ENCODE measurements at regions not wholly inside any gene's neighbourhood (a gene's known extent, or its start where the extent isn't known, plus 50 kb on each side); places are given as distances from the start of the nearest gene placed in this dataset.

- Histone ChIP-seq H2AFZ (ENCODE audit: low read length) (no peak overlapping the region), H2BK20ac (ENCODE audit: low read length) (no peak overlapping the region), H2BK15ac (ENCODE audit: low read length) (no peak overlapping the region), H3K79me1 (ENCODE audit: low read depth, low read length) (no peaks in the 10 kb centered on the region), H3K27ac (ENCODE audit: low read depth, low read length) (no peak overlapping the region), H3K18ac (ENCODE audit: extremely low read depth, low read length) (no peak overlapping the region), H3K4me1 (replicated peaks in 1 of 4; ENCODE audit: control insufficient read depth in 3 of 4, insufficient read depth in 4 of 4, low read length in 3 of 4) (peaks cover 0 to 3% (median 0%) of the 10 kb centered on the region in 4 experiments; a peak in 2 of 7 replicates), H2AK5ac (ENCODE audit: low read depth, low read length) (no peak overlapping the region), H3K56ac (replicated peaks; ENCODE audit: insufficient read length, low read depth, low read length) (no peak overlapping the region), H3K9ac (replicated peaks in 1 of 4; ENCODE audit: extremely low read depth in 1 of 4, low read depth in 3 of 4, low read length in 3 of 4) (no peak overlapping the region), H3K23ac (ENCODE audit: insufficient read length) (no peak overlapping the region), H3K14ac (ENCODE audit: insufficient read length) (no peak overlapping the region), H3K27me3 (replicated peaks in 1 of 4; ENCODE audit: control insufficient read depth in 3 of 4, extremely low read depth in 1 of 4, insufficient read depth in 3 of 4, low read length in 3 of 4) (no peaks in the 10 kb centered on the region), H4K8ac (ENCODE audit: extremely low read depth, insufficient read depth, low read length) (no peak overlapping the region), H2BK120ac (replicated peaks; ENCODE audit: low read depth, low read length) (no peak overlapping the region), H3K9me3 (ENCODE audit: insufficient read depth in 2 of 2, low read depth in 1 of 2, low read length in 1 of 2) (no peaks in the 10 kb centered on the region; a peak in 1 of 4 replicates), H3K4me3 (ENCODE audit: extremely low read depth in 1 of 4, insufficient read depth in 2 of 4, low read depth in 3 of 4, low read length in 4 of 4) (no peak overlapping the region), H4K5ac (ENCODE audit: insufficient read length, low read depth, low read length) (no peak overlapping the region), H3K36me3 (ENCODE audit: control insufficient read depth in 2 of 4, insufficient read depth in 4 of 4, low read length in 3 of 4) (no peaks in the 10 kb centered on the region), H4K91ac (replicated peaks; ENCODE audit: insufficient read length, low read length) (no peak overlapping the region), H3K79me2 (ENCODE audit: control insufficient read depth in 1 of 2, insufficient read depth in 2 of 2, low read length in 2 of 2) (no peaks in the 10 kb centered on the region), H3K23me2 (ENCODE audit: low read depth, low read length) (no peaks in the 10 kb centered on the region), H3K4ac (replicated peaks; ENCODE audit: insufficient read length, low read depth, low read length) (no peak overlapping the region), H2BK5ac (ENCODE audit: low read depth, low read length) (no peak overlapping the region), H4K20me1 (replicated peaks in 1 of 2; ENCODE audit: control insufficient read depth in 1 of 2, insufficient read depth in 2 of 2, low read length in 2 of 2) (no peaks in the 10 kb centered on the region), H2BK12ac (ENCODE audit: low read depth, low read length) (no peak overlapping the region), H3K4me2 (ENCODE audit: insufficient read depth in 1 of 2, low read depth in 2 of 2, low read length in 2 of 2) (no peak overlapping the region)
- ChIA-PET POLR2A (ENCODE audit: partially characterized antibody) (no interaction called here), CTCF (ENCODE audit: partially characterized antibody) (interaction anchor here (0.9 to 1.2 kb wide), 2 partner anchors 44 to 68 kb away, joined by 3 read pairs; no protein-coding TSS in a partner anchor)
- no peak for TF ChIP-seq CHD2 (IDR thresholded peaks at IDR 0.05; ENCODE audit: low read length)
- TF ChIP-seq YY1 (IDR thresholded peaks at IDR 0.05; ENCODE audit: low read depth, low read length), result no peak
- no peak for TF ChIP-seq SP1 (IDR thresholded peaks at IDR 0.05; ENCODE audit: low read depth, low read length)
- TF ChIP-seq SUZ12 (IDR thresholded peaks at IDR 0.05; ENCODE audit: low read length), result no peak
- no peak for TF ChIP-seq GTF2F1 (IDR thresholded peaks at IDR 0.05; ENCODE audit: borderline replicate concordance, low read depth, low read length)
- no peak for TF ChIP-seq E2F6 (IDR thresholded peaks at IDR 0.05)
- TF ChIP-seq ATF2 (IDR thresholded peaks at IDR 0.05; ENCODE audit: low read length), result no peak
- TF ChIP-seq POLR2AphosphoS5 (IDR thresholded peaks at IDR 0.05; ENCODE audit: low read depth, low read length), result no peak
- TF ChIP-seq FOSL1 (IDR thresholded peaks at IDR 0.05; ENCODE audit: insufficient read depth, low read depth, low read length), result no peak
- no peak for TF ChIP-seq RBBP5 (IDR thresholded peaks at IDR 0.05; ENCODE audit: borderline replicate concordance, low read depth, low read length)
- 92% methylated on average over 4 of the region's 4 CpGs; no CpG with 5 or more reads in 1 of the 2 experiments for WGBS, 2 experiments (ENCODE audit: extremely low coverage in 1 of 2, insufficient coverage in 1 of 2, insufficient read length in 1 of 2, insufficient replicate concordance in 2 of 2, low coverage in 1 of 2, low lambda C conversion rate in 2 of 2, missing lambda C conversion rate in 1 of 2)
- FAIRE-seq, result no peak
- no peak for DNase-seq (ENCODE audit: low read depth in 1 of 2, low spot score in 2 of 2)
Measured at GRCh38 chr3:124202754-124203153, 210.8 kb upstream of the ROPN1 start.
